Right hindlimb (tissue), 1 donor: ENCODE measurements at regions not wholly inside any gene's neighbourhood (a gene's known extent, or its start where the extent isn't known, plus 50 kb on each side); places are given as distances from the start of the nearest gene placed in this dataset.
"Not testable (repeated sequence)": the region's sequence is repeated elsewhere in the genome, so short reads cannot be mapped to it uniquely, and the experiment has no call there.

Experiments
- DNase-seq: peaks from one replicate; pipeline ENCODE4 v3.0.0-alpha.2; 2018

- no peak for DNase-seq
Measured at GRCh38 chr18:41113885-41114482, 841.0 kb upstream of the PIK3C3 start.

DNA sequence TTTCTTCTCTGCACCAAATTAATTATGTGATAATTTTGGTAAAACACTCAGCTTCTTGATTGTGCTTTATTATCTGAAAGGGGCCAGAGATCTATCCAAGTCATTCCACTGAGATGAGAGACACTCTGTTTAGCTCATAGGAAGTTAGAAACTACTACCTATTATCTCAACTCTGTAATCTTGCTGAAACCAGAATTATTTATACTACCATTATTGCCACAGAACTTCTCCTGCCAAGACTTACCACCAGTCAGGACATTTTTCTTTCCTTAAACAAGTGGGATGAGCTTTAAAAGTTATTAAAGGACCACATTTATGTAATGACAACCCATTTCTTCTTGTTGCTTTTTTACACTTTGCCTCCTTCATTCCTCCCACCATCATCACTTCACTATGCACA lies 855.6 kb upstream of the PIK3C3 start:
- DNase-seq, result no peak

DNA sequence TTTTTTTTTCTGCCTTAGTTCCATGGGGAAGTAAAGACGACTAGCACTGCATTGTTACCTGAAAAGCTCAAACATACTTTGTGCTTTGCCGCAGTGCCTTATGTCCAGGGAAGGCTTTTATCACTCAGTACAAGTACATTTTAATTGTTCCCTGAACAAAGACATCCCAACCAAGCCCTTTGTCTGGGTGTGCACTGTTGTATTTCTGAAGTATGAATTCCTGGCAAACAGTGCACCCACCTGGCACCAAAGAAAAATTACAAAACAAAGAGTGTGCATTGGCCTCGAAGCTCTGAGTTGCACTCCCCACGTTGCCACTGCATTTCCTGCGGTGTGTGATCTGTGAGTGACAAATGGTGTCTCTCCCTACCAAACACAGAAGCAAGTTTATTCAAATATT lies 858.5 kb upstream of the PIK3C3 start:
- no peak for DNase-seq

- no peak for DNase-seq
Measured at GRCh38 chr18:41077076-41077475, 878.0 kb upstream of the PIK3C3 start.

DNA sequence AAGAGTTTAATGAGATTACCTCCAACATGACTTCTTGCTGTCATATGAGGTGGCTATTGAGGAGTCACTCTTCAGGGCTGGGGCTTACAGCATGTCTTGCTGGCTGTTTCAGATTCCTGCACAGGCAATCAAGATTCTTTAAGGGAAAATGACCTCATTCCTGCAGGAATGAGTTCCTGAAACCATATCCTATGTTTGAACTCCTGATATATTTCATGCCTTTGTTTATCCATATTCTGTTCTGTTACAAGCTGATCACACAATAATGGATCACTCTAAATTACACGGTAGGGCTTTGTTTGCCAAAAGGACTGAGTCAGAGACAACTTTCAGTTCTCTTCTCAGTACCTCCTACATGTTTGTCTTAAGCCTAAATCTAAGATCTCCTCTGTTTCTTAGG lies 879.8 kb upstream of the PIK3C3 start:
- DNase-seq, result no peak

DNA sequence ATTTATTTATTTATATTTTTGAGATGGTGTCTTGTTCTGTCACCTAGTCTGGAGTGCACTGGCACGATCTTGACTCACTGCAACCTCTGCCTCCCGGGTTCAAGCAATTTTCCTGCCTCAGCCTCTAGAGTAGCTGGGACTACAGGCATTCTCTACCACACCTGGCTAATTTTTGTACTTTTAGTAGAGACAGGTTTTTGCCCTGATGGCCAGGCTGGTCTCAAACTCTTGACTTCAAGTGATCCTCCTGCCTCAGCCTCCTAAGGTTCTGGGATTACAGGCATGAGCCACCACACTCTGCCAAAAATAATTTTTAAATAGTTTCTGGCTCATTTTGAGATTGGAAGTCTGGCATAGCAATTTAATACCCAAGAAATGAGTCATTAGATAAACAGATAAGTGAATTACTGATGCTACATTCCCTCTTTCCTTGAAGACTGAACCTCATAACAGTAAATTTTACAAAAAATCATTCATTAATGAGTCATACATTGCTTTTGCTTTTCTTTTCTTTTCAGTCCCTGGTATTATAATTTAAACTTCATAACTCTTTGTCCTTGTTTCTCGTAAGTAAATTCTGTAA lies 881.6 kb upstream of the PIK3C3 start:
- no peak for DNase-seq

DNA sequence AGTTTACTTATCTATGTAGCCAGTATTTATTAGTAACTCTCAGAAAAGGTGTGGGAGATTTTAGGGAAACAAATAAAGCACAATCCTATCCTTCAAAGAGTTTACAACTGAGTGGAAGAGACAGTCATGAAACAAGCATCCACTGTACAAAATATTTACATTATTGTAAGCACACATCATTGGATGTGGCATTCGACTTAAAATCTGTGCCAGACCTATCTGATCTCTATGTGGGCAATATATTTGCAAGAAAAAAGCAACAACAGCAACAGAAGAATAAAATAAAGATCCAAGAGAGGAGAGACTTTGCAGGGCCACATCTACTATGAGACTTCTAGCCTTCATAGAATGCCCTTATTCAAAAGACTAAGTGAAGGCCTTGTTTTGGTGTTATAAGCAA lies 882.1 kb upstream of the PIK3C3 start:
- no peak for DNase-seq

DNA sequence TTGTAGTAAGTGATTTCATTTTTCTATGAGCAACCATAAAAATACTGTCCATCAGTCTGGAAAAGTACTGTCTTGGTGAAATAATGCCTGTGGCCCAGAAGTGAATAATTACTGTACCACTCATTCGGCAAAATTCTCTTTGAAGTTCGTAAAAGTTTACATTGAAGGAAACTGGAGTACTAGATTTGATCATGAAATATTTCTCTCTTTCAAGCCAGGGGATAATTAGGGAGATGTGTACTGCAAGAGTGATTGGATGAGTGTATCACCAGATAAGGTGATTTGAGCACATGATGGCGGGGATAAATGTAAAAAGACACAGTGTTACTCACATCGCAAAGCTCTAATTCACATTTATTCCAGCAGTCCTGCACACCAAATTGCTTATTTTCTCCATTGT lies 883.2 kb upstream of the PIK3C3 start:
- no peak for DNase-seq

- no peak for DNase-seq
Measured at GRCh38 chr18:41069167-41069566, 885.9 kb upstream of the PIK3C3 start.

- DNase-seq, result no peak
Measured at GRCh38 chr18:41064916-41065315, 890.1 kb upstream of the PIK3C3 start.

DNA sequence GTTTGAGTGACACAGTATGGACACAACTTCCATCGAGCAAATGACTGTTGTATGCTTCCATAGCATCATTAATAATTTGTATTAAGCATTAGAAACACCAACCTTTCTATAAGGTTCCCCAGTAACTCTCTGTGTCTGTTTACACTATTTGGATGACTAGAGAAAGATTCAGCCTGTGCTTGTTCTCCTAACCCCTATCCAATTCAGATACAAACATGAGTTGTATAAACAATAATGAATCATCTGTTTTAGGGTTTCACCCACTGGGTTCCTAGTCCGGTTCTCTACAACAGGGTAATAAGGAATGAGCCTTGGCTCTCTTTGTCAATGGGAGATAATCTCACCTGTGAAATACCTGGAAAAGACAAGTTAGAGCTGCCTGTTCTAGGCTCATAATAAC lies 894.1 kb upstream of the PIK3C3 start:
- DNase-seq, result no peak

DNA sequence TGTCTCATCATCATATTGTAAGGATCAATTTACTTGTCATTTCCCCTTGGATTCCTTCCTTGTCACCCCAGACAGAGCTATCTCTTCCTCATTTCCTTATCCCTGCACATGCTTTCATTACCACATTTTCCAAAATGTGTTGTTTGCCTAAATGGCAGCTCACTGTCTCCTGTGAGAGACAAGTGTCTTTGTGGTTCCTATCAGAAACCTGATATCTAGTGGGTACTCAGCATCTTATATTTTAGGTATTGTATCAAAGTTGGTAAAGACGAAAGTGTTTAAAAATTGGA lies 896.0 kb upstream of the PIK3C3 start:
- no peak for DNase-seq

DNA sequence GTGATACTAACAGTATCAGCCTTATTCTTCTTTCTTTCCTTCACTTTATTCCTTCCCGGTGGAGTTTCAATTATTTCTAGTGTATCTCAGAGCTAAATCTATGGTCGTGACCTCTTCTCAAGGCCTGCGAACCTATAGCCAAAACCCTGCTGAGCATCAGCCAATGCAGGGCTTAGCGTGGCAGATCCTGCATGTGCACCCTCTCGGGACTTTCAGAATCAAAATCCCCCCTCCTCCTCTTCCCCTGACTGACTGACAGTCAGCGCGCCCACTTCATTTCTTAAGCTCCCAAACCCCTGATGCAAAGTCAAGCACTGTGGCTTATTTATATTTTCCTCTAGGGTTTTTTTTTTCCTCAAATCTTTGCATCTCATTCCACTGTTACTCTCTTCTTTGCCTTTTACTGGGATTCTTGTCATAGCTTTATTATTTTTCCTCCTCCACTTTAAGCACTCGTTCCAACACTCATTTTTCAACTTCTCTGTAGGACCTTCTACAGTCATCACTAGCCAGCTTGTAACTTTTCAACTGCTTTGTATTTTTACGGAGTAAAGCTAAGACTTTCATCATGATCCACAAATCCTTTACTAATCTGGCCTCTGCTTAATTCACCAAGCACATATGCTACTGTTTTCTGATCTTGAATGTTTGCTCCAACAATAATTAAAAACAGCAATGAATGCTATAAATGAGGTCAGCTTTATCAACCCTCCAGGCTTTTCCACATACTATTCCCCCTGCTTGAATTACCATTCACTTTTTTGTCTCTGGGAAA lies 896.5 kb upstream of the PIK3C3 start:
- DNase-seq, result no peak

DNA sequence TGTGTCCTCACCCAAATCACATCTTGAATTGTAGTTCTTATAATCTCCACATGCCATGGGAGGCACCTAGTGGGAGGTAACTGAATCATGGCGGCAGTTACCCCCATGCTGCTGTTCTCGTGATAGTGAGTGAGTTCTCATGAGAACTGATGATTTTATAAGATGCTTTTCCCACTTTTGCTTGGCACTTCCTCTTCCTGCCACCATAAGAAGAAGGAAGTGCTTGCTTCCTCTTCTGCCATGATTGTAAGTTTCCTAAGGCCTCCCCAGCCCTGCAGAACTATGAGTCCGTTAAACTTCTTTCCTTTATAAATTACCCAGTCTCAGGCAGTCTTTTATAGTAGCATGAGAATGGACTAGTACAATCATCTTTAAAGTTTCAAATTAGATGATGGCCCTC lies 902.4 kb upstream of the PIK3C3 start:
- no peak for DNase-seq

DNA sequence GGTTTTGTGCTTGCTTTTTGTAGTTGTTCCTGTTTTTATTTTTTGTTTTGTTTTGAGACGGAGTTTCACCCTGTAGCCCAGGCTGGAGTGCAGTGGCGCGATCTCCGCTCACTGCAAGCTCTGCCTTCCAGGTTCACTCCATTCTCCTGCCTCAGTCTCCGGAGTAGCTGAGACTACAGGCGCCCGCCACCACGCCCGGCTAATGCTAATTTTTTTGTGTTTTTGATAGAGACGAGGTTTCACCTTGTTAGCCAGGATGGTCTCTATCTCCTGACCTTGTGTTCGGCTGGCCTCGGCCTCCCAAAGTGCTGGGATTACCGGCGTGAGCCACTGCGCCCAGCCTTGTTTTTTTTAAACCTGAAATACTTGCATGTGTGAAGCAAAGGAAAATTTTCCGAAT lies 908.8 kb upstream of the PIK3C3 start:
- not testable (repeated sequence) for DNase-seq

- DNase-seq, result no peak
Measured at GRCh38 chr18:41043876-41044275, 911.2 kb upstream of the PIK3C3 start.

- no peak for DNase-seq
Measured at GRCh38 chr18:41042866-41043265, 912.2 kb upstream of the PIK3C3 start.

GRCh38 chr18:41038071-41038470 lies 917.0 kb upstream of the PIK3C3 start:
- no peak for DNase-seq

DNA sequence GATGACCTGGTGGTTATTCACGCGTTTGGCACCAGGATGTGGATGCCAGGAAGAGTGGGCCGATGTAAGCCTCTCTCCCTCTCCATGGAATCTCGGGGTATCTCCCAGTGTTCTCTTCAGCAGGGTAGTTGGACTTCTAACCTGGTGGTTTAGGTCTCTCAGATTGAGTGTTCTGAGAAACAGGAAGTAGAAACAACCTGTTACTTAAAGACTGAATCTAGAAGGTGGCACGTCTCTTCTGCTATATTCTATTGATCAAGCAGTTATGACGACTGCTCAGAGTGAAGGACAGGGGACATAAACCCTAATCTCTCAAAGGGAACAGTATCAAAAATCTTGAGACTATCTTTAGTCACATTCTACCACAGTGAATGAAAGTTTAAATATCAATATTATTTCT lies 918.7 kb upstream of the PIK3C3 start:
- DNase-seq, result no peak

DNA sequence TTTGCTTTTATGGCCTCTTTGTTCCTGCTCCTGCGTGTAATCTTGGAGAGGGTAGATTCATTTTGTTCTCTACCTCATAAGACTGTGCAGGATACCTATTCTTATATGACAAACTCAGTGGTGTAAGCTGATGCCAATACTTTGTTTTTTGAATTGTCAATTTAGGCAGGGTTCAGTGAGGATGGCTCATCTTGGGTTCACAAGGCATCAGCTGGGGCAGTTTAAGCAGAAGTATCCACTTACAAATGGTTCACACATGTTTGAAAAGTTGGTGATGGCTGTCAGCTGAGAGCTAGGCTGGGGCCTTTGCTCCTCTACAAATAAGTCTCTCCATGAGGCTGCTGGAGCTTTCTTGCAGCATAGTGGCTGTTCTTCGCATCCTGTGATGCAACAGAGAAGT lies 920.6 kb upstream of the PIK3C3 start:
- DNase-seq, result no peak

GRCh38 chr18:41025666-41026065 lies 929.4 kb upstream of the PIK3C3 start:
- no peak for DNase-seq

- no peak for DNase-seq
Measured at GRCh38 chr18:41024792-41025191, 930.2 kb upstream of the PIK3C3 start.

GRCh38 chr18:41022484-41022883 lies 932.5 kb upstream of the PIK3C3 start:
- no peak for DNase-seq

- no peak for DNase-seq
Measured at GRCh38 chr18:41021089-41021488, 933.9 kb upstream of the PIK3C3 start.

DNA sequence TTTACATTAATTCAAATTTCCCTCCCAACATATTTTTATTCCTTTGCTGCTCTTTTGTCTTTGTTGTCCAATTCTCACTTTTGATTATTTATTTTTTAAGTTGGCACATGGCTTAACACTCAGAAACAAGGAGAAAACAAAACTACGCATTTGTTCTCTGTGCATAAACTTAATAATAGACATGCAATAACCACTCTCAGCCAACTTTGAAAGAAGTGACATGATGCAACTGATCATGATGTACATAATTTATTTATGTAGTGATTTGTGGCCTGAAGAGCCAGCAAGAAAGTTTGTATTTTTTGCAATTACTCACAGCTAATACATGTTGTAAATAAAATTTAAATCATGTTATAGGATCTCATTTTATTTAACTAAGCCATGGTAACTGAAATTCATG lies 942.8 kb upstream of the PIK3C3 start:
- no peak for DNase-seq
